Brain pericyte (primary cell): ENCODE measurements at regions not wholly inside any gene's neighbourhood (a gene's known extent, or its start where the extent isn't known, plus 50 kb on each side); places are given as distances from the start of the nearest gene placed in this dataset.

Experiments used
- DNase-seq: peaks from one replicate; pipeline ENCODE4 v3.0.0-alpha.2; 2012; ENCODE audit warnings: low read depth, low spot score

GRCh38 chr20:50242548-50242862, 51.9 kb downstream of the CEBPB start:
- no peak for DNase-seq

GRCh38 chr20:50242863-50243609, 52.4 kb downstream of the CEBPB start:
- no peak for DNase-seq

GRCh38 chr20:50243610-50244351, 53.2 kb downstream of the CEBPB start:
- DNase-seq, result no peak

GRCh38 chr20:50244352-50245149, 53.9 kb downstream of the CEBPB start:
- no peak for DNase-seq

GRCh38 chr20:50245498-50246366, 55.1 kb downstream of the CEBPB start:
- no peak for DNase-seq

GRCh38 chr20:50246367-50247195, 56.0 kb downstream of the CEBPB start:
- DNase-seq, result no peak

GRCh38 chr20:50247196-50248094, 56.8 kb downstream of the CEBPB start:
- DNase-seq, result no peak

GRCh38 chr20:50248104-50248641, 57.5 kb downstream of the CEBPB start:
- DNase-seq, result no peak

GRCh38 chr20:50249447-50250388, 59.1 kb downstream of the CEBPB start:
- no peak for DNase-seq

GRCh38 chr20:50250679-50251382, 60.2 kb downstream of the CEBPB start:
- DNase-seq, result no peak

GRCh38 chr20:50251383-50251748, 60.7 kb downstream of the CEBPB start:
- DNase-seq, result no peak

GRCh38 chr20:50251992-50252511, 61.4 kb downstream of the CEBPB start:
- DNase-seq, result no peak

GRCh38 chr20:50252701-50253100, 62.1 kb downstream of the CEBPB start:
- no peak for DNase-seq

- DNase-seq, result no peak
These were observed 62.5 kb downstream of the CEBPB start for GRCh38 chr20:50253101-50253500.

GRCh38 chr20:50254466-50255079, 63.9 kb downstream of the CEBPB start:
- no peak for DNase-seq

- no peak for DNase-seq
These were observed 65.9 kb downstream of the CEBPB start for GRCh38 chr20:50256577-50256976.

GRCh38 chr20:50257860-50258259, 67.2 kb downstream of the CEBPB start:
- no peak for DNase-seq
